T1000 (cell line): ENCODE measurements at regions not wholly inside any gene's neighbourhood (a gene's known extent, or its start where the extent isn't known, plus 50 kb on each side); places are given as distances from the start of the nearest gene placed in this dataset.

ENCODE experiments used
- DNase-seq: peaks from one replicate; lab custom pipeline; 2025; ENCODE audit warnings: mixed read lengths; lab: John Stamatoyannopoulos, UW

DNA sequence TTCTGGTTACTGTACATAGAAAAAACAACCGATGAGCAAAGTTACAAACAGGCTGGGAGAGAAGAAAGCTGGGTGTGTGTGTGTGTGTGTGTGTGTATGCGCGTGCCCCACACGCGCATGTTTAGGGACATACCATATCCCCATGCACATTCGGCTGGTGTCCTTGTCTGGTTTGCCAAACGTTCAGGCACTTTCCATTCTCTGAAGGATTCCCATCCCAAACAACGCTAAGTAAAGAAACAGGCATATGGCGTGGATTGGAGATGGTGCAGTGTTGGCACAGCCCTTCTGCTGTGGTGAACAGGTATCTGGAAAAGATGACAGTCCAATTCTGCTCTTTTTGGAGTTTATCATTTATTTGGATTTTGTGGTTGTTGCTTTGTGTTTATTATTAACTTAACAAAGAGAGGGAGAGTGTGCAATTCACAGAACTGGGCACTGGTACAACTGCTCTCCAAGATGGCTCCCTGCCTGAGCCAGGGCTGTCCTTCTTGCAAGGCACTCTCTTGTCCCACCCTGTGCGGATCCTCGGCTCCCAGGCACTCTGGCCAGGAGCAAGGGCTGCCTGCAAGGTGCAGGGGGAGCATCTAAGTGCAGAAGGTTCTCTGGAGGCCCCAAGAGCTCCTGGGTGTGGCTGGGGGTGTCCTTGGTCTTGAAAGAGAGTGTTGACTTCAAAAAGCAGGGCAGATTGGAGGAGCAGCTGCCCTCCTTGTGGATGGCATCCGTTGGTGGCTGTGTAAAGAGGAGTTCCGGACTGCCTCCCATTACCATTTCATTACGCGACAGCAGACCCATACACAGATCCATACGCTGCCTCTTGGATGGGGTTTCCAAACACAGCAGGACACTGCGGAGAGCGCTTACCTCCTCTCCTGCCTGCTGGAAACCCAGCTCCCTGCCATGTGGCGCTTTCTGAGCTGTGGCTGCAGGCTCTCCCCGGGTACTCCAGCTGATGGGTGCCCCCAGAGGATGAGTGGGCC is 263.1 kb downstream of the ZNF536 start:
- DNase-seq: no peak

DNA sequence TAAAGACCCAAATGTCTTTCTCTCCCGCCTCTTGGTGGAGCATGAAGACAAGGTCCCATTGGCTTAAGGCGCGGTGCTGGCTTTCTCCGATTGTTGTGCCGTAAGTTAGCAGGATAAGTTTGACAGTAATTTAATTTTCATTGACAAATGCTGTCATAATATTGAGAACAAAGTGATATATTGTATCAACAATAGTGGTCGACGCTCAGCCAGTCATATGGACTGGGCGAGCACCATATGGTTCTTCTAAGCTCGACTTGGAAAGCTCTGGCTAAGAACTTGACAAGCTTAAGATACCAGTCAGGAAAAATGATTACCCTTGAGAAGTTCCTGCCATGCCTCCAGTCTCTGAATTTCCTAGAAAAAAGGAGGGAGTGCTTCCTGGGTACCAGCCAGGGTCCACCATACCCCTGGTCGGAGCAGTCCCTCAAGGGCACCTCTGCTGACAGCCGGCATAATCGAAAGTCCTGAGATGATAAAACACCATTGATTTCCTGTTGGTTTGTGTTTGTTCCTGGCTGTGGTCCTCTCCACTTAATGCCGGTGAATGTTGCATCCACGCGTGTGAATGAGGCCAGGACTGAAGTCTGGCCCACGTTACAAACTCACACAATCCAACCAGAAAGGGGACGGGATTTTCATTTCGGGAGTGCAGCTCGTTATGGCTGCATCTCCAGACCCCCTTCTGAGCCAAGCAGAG is 262.1 kb downstream of the ZNF536 start:
- DNase-seq: no peak

DNA sequence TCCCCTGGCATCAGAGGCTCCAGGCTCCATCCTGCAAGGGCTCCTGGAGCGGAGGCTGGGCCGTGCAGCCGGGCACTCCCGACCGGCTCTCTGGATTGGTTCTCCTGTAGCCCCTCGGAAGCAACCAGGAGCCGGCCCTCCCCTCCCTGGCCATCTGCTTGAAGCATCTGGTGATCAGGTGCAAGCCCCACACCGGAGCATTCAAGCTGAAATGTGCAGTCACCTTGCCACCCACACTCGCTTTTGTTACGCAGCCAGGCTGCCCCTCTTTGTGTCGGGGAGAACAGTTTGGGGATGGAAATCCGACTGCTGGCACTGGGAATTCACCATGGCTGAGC is 258.8 kb downstream of the ZNF536 start:
- DNase-seq: no peak

DNA sequence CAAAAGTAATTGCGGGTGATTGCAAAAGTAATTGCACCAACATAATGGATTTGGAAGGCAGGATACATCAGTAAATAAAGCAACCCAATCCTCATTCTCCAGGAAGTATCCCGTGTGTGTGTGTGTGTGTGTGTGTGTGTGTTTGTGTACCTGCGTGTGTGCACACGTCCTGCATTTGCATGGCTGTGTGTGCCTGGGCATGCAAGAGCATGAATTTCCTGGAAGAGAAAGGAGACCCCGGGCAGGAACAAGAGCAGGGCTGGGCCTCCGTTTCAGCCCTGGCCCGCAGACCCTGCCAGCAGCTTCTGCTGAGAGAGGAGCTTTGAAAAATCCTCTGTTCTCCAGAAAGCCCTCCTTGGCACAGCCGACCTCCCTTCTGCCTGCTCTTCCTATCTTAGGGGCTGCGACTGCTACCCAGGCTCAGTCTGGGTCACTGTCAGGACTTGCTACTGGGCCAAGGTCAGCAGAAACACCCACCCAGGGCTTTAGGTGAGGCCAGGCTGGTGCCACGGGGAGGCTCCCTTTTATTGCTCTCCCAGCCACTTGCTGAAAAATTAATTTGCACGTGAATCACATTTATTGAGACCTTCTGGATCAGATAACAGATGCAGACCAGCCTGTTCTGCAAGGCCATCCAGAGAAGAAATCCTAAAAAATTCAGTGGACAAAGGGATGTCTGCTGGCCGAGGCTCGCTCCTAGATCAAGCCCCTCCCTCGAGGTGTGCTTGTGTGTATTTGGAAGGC is 258.3 kb downstream of the ZNF536 start:
- no peak for DNase-seq

DNA sequence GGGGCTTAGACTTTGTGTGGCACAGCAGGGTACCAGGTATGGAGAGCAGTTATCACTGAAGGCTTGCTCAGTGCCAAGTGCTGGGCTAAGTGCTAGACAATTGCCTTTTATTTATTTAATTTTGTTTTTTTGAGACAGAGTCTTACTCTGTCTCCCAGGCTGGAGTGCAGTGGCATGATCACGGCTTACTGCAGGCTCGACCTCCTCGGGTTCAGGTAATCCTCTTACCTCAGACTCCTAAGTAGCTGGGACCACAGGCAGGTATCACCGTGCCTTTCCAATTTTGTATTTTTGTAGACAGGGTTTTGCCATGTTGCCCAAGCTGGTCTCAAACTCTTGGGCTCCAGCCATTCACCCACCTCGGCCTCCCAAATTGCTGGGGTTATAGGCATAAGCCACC is 256.9 kb downstream of the ZNF536 start:
- DNase-seq: no peak

DNA sequence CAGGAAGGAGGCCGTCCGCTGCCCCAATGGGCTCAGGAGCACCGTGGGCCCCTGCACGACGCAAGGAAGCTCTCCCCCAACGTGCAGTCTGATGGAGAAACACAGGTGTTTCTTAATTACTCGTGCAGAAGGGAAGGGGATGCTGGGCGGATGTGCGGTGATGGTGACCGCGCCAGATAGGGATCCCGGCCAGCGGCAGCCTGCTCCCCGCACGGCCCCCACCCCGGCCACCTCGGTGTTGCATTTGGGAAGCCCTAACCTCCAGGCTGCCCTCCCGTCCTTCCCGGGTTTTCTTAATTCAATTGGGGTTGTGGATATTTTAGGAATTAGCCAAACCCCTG is 254.4 kb downstream of the ZNF536 start:
- DNase-seq: no peak

DNA sequence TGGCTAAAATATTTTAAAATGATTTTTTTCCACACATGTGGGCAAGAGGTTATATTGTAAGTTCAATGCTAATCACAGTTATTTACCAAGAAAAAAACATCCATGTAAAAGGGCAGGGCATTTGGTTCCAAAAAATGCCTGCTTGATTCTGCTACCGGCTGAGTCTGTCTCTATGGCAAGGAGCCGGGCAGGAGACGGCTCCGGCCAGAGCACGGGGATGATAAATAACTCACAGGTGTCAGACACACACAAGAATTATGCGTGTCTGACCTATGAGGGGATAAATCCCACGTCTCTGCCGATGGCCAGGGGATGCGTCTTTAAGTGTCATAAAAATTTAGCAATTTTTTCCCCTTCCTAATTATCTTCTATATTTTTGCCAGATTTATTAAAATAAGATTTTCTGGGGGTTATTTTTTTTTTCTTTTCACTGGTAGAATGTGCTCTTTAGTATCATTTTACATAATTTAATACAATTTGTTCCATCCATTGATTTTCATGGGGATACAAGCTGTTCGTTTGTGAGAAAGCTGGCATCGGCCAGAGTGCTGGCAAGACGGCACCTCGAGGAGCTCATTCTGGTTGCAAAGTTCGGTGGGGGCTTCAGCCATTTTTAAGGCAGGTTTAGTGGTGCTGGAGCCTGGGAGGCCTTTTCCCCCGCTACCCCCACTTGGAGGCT is 253.9 kb downstream of the ZNF536 start:
- no peak for DNase-seq

DNA sequence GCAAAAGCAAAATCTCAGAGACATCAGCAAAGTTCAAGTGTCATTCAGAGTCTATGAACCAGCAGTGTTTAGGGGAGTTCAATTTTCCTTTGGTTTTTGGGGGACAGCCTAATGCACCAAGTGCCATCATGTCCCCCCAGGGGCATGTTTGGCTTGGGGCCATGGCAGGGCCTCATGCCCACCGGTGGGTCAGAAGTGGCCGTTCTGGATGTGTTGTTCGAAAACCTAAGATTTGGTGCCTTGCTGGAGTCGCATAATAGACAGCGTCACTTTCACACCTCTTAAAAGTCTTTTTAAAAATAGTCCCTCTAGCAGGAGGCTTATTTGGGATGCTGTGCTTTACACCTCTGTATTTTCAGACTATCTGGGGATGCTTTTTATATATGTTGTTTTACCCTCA is 250.1 kb downstream of the ZNF536 start:
- DNase-seq: no peak

DNA sequence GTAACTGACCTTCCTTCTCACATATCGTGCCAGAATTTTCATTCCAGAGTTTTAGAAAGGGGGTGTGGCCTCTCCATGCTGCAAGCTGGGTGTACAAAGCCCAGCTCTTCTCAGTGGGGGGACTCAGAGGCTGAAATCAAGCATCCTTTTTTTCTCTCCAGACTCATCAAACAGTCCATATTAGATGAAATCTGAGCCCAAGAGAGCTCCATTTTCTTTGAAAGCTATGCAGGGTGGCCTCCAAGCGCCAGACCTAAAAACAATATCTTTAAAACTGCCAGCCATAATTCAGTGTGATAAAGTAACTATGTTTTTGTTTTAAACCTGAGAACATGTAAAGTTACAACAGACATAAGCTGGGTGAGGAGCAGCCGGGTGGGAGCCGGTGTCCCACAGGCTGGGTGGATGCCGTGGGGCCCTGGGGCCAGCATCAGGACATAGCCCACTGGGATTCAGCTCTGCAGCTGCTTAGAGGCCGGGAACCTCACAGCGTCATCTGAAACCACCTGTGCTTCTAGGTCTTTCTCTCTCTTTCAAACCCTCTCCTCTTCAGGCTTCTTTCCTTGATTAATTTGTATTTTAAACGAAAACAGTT is 249.2 kb downstream of the ZNF536 start:
- DNase-seq: no peak

DNA sequence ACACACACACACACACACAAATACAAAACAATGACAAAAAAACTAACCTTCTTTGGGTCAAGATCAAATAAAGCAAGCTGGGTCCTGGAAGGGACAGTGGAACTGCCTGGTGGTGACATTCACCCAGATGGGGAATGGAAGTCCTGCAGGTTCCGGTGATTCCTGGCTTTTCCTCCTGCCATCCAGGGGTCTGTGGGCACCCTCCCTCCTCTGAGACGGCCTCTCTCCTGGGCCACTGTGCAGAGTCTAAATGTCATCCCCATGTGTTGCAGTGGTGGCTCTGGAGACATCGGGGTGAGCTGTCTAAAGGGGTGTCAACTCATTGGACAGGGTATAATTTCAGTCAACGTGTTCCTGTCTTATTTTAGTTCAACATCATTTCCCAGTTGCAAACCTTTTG is 248.2 kb downstream of the ZNF536 start:
- no peak for DNase-seq

DNA sequence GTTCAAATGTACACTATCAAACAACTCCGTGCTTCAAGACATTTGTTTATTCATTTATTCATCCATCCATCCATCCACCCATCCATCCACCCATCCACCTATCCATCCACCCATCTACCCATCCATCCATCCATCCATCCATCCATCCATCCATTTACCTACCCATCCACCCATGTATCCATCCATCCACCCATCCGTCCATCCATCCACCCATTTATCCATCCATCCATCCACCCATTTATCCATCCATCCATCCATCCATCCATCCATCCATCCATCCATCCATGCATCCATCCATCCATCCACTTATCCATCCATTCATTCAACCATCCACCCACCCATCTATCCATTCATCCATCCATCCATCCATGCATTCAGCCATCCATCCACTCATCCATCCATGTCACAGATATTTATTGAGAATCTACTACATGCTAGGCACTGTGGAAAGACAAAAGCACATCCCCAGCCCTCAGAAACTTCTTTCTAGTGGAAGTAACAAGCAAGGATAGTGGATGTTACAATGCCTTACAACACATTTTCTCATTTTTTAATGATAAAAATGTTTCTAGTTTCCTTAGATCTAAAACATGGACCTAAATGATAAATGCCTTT is 237.6 kb downstream of the ZNF536 start:
- no peak for DNase-seq

DNA sequence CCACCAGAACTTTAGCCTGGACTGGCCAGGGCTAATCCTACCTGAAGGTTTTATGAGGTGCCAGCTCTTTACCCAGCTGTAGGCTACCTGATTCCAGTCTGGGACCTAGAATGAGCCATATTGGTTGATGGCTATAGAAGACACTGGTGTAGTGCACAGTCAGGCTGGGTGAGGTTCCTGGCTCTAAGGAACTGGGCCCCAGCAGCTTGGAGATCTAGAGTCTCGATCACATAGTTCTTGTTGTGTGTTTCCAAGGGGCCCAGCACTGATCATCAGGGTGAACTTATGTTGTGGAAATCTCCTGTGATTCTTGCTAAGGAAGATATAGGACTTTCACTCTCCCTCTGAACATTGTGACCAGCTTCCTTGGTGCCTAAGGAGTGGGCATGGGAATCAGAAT is 236.3 kb downstream of the ZNF536 start:
- DNase-seq: no peak
